ENCODE measurements at regions not wholly inside any gene's neighbourhood (a gene's known extent, or its start where the extent isn't known, plus 50 kb on each side); places are given as distances from the start of the nearest gene placed in this dataset.
"Not testable (repeated sequence)": the region's sequence is repeated elsewhere in the genome, so short reads cannot be mapped to it uniquely, and the experiment has no call there.

DNA sequence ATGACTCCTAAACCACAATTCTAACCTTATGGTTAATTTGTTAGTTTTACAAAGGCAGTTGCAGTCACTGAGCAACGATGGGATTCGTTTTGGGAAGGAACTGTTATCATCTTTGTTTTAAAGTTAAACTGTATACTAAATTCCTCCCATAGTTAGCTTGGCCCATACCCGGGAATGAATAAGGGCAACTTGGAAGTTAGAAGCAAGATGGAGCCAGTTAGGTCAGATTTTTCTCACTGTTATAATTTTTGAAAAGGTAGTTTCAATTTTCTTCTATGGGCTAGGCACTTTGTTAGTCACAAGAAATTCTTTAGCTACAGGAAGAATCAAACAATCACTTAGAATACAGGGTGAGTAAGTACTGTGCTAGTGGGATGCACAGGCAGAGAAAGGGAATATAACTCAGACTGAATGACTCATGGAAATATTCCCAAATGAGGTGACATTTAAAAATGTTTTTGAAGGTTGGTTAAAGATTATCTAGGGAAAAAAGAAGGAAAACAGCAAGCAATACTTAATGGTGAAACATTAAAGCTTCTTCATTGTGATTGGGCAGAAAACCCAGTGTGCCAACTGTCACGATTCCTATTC, 153.6 kb downstream of the MAGEB17 start:
- no peak for DNase-seq

DNA sequence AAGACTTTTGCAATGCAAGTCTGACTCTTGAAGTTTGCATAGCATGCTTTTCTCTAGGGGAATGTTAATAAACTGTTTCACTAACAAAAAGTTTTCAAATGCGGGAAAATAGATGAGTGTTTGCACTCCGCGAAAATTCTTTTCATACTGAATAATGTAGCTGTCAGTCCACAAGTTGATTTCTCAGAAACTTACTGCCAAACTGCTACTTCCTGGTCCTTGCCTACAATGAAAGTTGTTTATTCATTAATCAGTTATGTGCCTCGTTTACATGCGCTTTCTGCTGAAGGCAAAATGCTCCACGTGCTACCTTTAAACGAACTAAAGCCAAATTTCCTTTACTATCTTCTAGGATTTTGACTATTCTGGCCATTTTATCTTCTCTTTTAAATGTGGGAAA, 166.2 kb downstream of the MAGEB17 start:
- DNase-seq = no peak

- no peak for DNase-seq
Measured at GRCh38 chrX:16335181-16335580, 167.9 kb downstream of the MAGEB17 start.

DNA sequence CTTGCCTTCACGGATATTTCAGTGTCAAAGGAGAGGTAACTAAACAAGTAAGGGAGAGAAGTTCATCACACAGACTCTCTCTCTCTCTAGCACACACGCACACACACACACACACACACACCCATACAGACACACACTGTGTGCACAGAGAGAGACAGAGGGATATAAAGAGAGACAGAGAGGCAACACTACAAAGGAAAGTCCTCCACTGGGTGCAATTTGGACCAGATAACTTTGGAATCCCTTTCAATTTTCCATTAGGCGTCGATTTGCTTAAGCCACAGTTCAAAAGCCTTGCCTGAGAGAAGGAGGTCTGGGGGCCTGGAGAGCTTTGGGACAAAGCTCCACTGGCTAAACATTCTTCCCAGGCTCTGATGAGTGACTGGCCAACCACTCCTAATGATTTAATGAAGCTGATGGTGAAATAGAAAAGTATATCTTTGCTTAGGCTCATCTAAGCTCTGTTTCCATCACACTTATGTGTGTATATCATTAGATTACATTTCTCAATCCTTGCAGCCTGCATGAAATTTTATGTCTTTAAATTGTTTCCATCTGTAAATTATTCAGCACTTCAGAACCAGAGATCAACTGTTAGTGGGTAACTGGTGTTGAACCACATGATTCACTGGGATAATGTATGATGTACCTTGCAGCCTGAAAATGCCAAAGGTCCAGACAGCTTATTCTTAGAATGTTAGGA, 180.8 kb downstream of the MAGEB17 start:
- no peak for DNase-seq

- no peak for DNase-seq
Measured at GRCh38 chrX:16357902-16358301, 190.6 kb downstream of the MAGEB17 start.

- not testable (repeated sequence) for DNase-seq
Measured at GRCh38 chrX:16360056-16360455, 192.8 kb downstream of the MAGEB17 start.

GRCh38 chrX:16368696-16369095, 201.4 kb downstream of the MAGEB17 start:
- DNase-seq = no peak

DNA sequence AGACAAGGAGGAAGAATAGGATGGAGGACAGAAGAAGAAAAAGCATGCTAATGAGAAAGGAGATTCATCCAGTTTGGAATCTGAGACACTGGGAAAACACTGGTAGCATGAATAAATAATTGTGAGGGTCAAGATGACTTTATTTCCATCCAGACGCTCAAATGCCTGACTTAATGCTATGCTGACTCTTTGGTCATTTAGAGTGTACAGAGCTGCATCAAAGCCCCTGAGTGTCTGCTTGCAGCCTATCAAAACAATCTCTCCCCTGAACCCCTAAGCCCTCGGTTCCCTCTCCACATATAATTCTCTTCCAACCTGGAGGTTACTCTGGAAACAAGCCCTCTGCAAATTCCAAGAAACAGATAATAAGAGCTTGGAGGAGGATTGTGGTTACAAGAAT, 208.8 kb downstream of the MAGEB17 start:
- no peak for DNase-seq

GRCh38 chrX:16386126-16386525, 218.8 kb downstream of the MAGEB17 start:
- no peak for DNase-seq

- DNase-seq = no peak
Measured at GRCh38 chrX:16392597-16392996, 225.3 kb downstream of the MAGEB17 start.

DNA sequence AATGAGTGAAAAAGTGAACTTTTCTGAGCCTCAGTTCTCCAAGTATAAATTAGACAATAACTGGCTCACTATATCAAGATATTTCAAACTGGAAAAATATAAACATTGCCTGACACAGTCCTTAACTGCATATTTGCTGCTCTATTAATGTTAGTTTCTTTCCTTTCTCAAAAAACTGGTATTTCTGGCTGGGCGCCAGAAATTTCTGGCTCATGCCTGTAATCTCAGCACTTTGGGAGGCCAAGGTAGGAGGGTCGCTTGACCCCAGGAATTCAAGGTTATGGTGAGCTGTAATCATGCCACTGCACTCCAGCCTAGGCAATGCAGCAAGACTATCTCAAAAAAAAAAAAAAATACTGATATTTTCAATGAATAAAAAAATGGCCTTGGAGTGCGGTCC, 227.0 kb downstream of the MAGEB17 start:
- DNase-seq = no peak

- no peak for DNase-seq
Measured at GRCh38 chrX:16403808-16404207, 236.5 kb downstream of the MAGEB17 start.

- DNase-seq = no peak
Measured at GRCh38 chrX:16416588-16416987, 233.4 kb upstream of the S100G start.

- no peak for DNase-seq
Measured at GRCh38 chrX:16418650-16419049, 231.3 kb upstream of the S100G start.

DNA sequence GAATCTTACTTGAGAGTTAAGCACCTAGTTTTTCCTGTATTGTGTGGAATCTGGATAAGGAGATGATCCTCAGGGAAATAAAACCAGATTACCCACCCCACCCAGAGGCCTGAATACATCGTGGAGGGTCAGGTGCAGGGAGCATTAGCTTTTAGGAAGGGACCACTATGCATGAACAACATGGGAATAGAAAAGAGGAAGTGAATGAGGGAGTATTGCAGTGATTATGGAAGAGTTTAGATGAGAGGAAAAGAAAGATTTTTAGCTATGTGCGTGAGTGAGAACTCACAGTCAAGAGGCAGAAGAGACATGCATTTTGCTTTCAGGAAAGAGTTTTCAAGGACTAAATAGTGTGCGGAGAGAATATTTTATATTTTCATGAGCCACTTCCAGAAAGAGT, 222.3 kb upstream of the S100G start:
- no peak for DNase-seq

GRCh38 chrX:16429406-16429805, 220.6 kb upstream of the S100G start:
- DNase-seq = no peak

GRCh38 chrX:16431266-16431665, 218.7 kb upstream of the S100G start:
- no peak for DNase-seq

DNA sequence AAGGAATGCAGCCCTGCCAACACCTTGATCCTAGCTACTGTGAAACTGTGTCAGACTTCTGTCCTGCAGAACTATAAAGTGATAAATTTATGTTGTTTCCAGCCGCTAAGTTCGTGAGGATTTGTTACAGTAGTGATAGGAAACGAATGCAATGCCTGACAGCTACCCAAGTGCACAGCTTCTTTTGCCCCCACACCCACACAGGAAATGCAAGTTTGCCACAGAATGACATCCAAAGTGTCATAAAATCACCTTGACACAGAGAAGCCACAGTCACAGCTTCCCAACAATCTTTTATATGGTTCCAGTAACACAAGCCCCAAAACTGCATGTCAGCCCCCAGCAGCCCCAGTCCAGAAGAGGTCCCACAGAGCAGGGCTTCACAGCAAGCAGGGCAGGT, 216.9 kb upstream of the S100G start:
- DNase-seq = no peak

DNA sequence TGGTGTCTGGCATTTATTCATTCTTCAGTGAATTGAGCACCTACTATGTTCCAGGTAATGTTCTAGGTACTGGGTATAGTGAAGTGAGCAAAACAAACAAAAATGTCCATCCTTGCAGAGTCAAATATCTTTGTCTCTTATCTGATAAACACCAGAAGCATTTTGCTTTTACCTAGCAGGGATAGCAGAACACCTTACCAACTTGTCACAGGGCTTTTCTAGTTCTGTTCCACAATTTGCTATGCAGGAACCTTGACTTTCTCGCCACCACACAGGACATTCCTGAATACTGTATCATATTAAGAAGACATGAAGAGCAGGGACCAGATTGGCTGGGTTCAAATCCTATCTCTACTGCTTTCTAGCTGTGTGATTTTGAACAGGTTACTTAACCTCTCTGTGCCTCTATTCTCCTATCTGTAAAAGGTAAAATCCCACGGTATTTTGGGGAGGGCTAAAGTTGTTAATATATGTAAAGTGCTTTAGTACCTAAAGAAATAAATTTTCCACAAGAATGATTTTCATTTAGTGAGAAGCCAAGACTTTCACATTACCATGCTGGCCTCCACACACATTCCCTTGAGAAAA, 214.5 kb upstream of the S100G start:
- DNase-seq = no peak

GRCh38 chrX:16436348-16437188, 213.4 kb upstream of the S100G start:
- DNase-seq = peak; percentile 69 to 71

DNA sequence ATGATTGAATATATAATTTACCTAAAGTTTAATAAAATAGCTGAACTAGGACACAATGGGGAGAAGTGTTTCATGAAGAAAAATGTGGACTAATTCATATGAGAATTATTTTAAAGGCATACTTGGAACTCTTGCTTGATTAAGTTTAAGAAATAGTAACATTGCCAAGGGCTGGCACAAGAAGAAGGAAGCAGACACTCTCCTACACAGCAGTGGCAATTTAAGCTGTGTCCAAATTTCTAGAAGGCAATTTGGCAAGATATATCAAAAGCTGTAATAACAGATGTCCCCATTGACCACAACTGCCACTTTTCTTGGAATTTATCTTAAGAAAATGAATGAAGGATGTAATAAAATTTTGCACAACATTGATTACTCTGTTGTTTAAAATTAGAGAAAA, 209.5 kb upstream of the S100G start:
- no peak for DNase-seq

DNA sequence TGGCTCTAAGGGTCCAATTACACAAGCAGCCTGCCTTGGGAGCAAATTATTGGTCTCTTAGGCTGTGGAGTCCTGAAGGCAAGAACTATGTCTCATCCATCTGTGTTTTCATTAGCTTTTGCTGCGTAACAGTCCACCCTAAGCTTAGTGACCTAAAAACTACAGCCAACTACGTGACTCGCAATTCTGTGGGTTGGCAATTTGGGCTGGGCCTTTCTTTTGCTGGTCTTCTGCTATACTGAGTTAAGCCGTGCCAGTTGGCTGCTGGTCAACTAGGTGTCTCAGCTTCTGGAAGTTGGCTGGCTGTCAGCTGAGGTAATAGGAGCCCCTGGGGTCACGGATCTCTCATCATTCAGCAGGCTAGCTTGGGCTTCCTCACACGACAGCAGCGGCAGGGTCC, 205.6 kb upstream of the S100G start:
- DNase-seq = no peak

- DNase-seq = peak; percentile 13 to 42
Measured at GRCh38 chrX:16445166-16445752, 204.7 kb upstream of the S100G start.
